SK-N-SH (cell line): ENCODE measurements at regions not wholly inside any gene's neighbourhood (a gene's known extent, or its start where the extent isn't known, plus 50 kb on each side); places are given as distances from the start of the nearest gene placed in this dataset.

Experiments
- CTCF ChIA-PET: fragments of 300-600, 350-600 bp; formaldehyde crosslinking; extraction: SDS; loops from one replicate; lab custom pipeline; 2021; lab: Yijun Ruan, JAX
- POLR2A ChIA-PET: fragments of 350-600 bp; sonication (Branson Sonifier 250); formaldehyde crosslinking; extraction: SDS; loops from one replicate; lab custom pipeline; 2020; ENCODE audit warnings: antibody characterized with exemption, inconsistent platforms; lab: Yijun Ruan, JAX
- DNase-seq: peaks from one replicate; pipeline ENCODE4 v3.0.0; 2012
- H2AFZ ChIP-seq: fragments of 200-600 bp; sonication (generic); 2 replicates; pipeline ENCODE4 v1.8.1; 2016; ENCODE audit warnings: antibody characterized with exemption, mild to moderate bottlenecking, low read depth
- H3F3A ChIP-seq: fragments of 200-600 bp; sonication (generic); replicated peaks from 2 replicates; pipeline ENCODE3; 2016; ENCODE audit warnings: antibody characterized with exemption, mild to moderate bottlenecking; ENCODE audit not compliant: insufficient read depth
- H3K27ac ChIP-seq, 2 experiments: fragments of 200-500 bp in 1 of 2; fragments of 200-600 bp in 1 of 2; sonication (Bioruptor generic) in 1 of 2; sonication (generic), shearing (Covaris generic) in 1 of 2; 2 replicates each; pipeline versions ENCODE4 v1.5.1 to v1.6.1; 2014 to 2016; ENCODE audit warnings: low read depth in 2 of 2, inconsistent platforms in 1 of 2, low read length in 1 of 2, mild to moderate bottlenecking in 1 of 2, mixed read lengths in 1 of 2
- H3K27me3 ChIP-seq: fragments of 200-600 bp; sonication (generic), shearing (Covaris generic); 2 replicates; pipeline ENCODE4 v1.6.1; 2016; ENCODE audit warnings: mixed run types; ENCODE audit not compliant: insufficient read depth
- H3K36me3 ChIP-seq, 2 experiments: fragments of 200-500 bp in 1 of 2; fragments of 200-600 bp in 1 of 2; sonication (Bioruptor generic) in 1 of 2; sonication (generic) in 1 of 2; replicated peaks in 1 of 2; 2 replicates each; pipeline versions ENCODE3 to v1.5.1; 2014 to 2016; ENCODE audit warnings: low read length in 1 of 2, mild to moderate bottlenecking in 1 of 2; ENCODE audit not compliant: insufficient read depth in 2 of 2, control insufficient read depth in 1 of 2
- H3K4me1 ChIP-seq, 2 experiments: fragments of 200-500 bp in 1 of 2; fragments of 200-600 bp in 1 of 2; sonication (Bioruptor generic) in 1 of 2; sonication (generic), shearing (Covaris generic) in 1 of 2; 2 replicates each; pipeline versions ENCODE4 v1.5.1 to v1.6.1; 2014 to 2016; ENCODE audit warnings: low read depth in 1 of 2, low read length in 1 of 2, mixed run types in 1 of 2; ENCODE audit not compliant: insufficient read depth in 2 of 2, control insufficient read depth in 1 of 2
- H3K4me2 ChIP-seq: fragments of 200-600 bp; sonication (generic), shearing (Covaris generic); 2 replicates; pipeline ENCODE4 v1.6.1; 2017; ENCODE audit warnings: mixed run types
- H3K4me3 ChIP-seq, 2 experiments: fragments of 200-500 bp in 1 of 2; fragments of 200-600 bp in 1 of 2; sonication (Bioruptor generic) in 1 of 2; sonication (generic), shearing (Covaris generic) in 1 of 2; 2 replicates each; pipeline versions ENCODE4 v1.5.1 to v1.8.1; 2014 to 2016; ENCODE audit warnings: low read depth in 2 of 2, inconsistent platforms in 1 of 2, low read length in 1 of 2, mild to moderate bottlenecking in 1 of 2, mixed read lengths in 1 of 2, moderate library complexity in 1 of 2
- H3K79me2 ChIP-seq: fragments of 200-600 bp; sonication (generic); 2 replicates; pipeline ENCODE4 v1.8.1; 2017; ENCODE audit warnings: mild to moderate bottlenecking; ENCODE audit not compliant: insufficient read depth
- H3K9ac ChIP-seq: fragments of 200-600 bp; sonication (generic); 2 replicates; pipeline ENCODE4 v1.6.1; 2017; ENCODE audit warnings: mixed run types
- H3K9me2 ChIP-seq: fragments of 200-600 bp; sonication (generic); 2 replicates; pipeline ENCODE4 v1.6.1; 2017; ENCODE audit warnings: mixed run types
- H3K9me3 ChIP-seq: fragments of 200-600 bp; sonication (generic); 2 replicates; pipeline ENCODE4 v1.6.1; 2017; ENCODE audit warnings: mixed run types, mild to moderate bottlenecking, moderate library complexity
- H4K20me1 ChIP-seq: fragments of 200-600 bp; sonication (generic); 2 replicates; pipeline ENCODE4 v1.6.1; 2017; ENCODE audit warnings: mild to moderate bottlenecking, mixed run types; ENCODE audit not compliant: insufficient read depth
- CTCF ChIP-seq: fragments of 200-600 bp; sonication (generic); IDR thresholded peaks from 2 replicates; pipeline ENCODE4 v1.6.1; 2017; ENCODE audit warnings: antibody characterized with exemption, mild to moderate bottlenecking, moderate library complexity
- EP300 ChIP-seq, 2 experiments: IDR thresholded peaks; 2 replicates each; pipeline versions ENCODE4 v1.4.0 to v1.6.1; 2012; ENCODE audit warnings: borderline replicate concordance in 1 of 2, low read depth in 1 of 2, low read length in 1 of 2
- EZH2phosphoT487 ChIP-seq: fragments of 200-600 bp; sonication (generic); IDR thresholded peaks from 2 replicates; pipeline ENCODE4 v1.6.1; 2017; ENCODE audit warnings: low read depth, mixed run types, mild to moderate bottlenecking, antibody characterized with exemption, moderate library complexity, borderline replicate concordance
- FOXM1 ChIP-seq: IDR thresholded peaks from 2 replicates; pipeline ENCODE4 v1.4.0; 2012; ENCODE audit warnings: low read depth, mild to moderate bottlenecking
- MEF2A ChIP-seq: IDR thresholded peaks from 2 replicates; pipeline ENCODE4 v1.4.0; 2012; ENCODE audit warnings: low read depth, borderline replicate concordance
- NFIC ChIP-seq: IDR thresholded peaks from 2 replicates; pipeline ENCODE4 v1.4.0; 2012; ENCODE audit warnings: borderline replicate concordance
- NRF1 ChIP-seq: IDR thresholded peaks from 2 replicates; pipeline ENCODE4 v1.6.1; 2012; ENCODE audit warnings: low read depth, mild to moderate bottlenecking, low read length
- PBX3 ChIP-seq: IDR thresholded peaks from 2 replicates; pipeline ENCODE4; 2012
- POLR2AphosphoS5 ChIP-seq: IDR thresholded peaks from 2 replicates; pipeline ENCODE4 v1.6.1; 2012; ENCODE audit warnings: low read depth, low read length
- RCOR1 ChIP-seq: fragments of 150-350 bp; IDR thresholded peaks from 2 replicates; pipeline ENCODE4 v1.6.1; 2017; ENCODE audit warnings: antibody characterized with exemption, low read length
- RFX5 ChIP-seq: IDR thresholded peaks from 2 replicates; pipeline ENCODE4 v1.6.1; 2012; ENCODE audit warnings: mild to moderate bottlenecking, improper control_type of control experiment, low read length
- RXRA ChIP-seq: IDR thresholded peaks from 2 replicates; pipeline ENCODE4 v1.4.0; 2012; ENCODE audit warnings: low read depth, mild to moderate bottlenecking, borderline replicate concordance
- SIN3A ChIP-seq: IDR thresholded peaks from 2 replicates; pipeline ENCODE4 v1.6.1; 2012; ENCODE audit warnings: low read depth, mild to moderate bottlenecking, low read length, moderate library complexity, borderline replicate concordance
- TCF12 ChIP-seq: IDR thresholded peaks from 2 replicates; pipeline ENCODE4 v1.4.0; 2012
- USF2 ChIP-seq: fragments of 150-350 bp; IDR thresholded peaks from 2 replicates; pipeline ENCODE4 v1.6.1; 2017; ENCODE audit warnings: antibody characterized with exemption, low read length, low read depth, borderline replicate concordance
- ZBTB33 ChIP-seq: IDR thresholded peaks from 2 replicates; pipeline ENCODE4 v1.4.0; 2012; ENCODE audit warnings: low read depth, borderline replicate concordance
- WGBS: methylation state at CpG from one replicate; pipeline ENCODE4 v1.1.6; 2017; ENCODE audit warnings: low lambda C conversion rate; 5-methylcytosine and 5-hydroxymethylcytosine counted together

GRCh38 chr6:148074738-148075137 is 267.9 kb upstream of the SASH1 start:
- Histone ChIP-seq H3K79me2 (no peaks in the 10 kb centered on the region), H3K4me1 (no peaks in the 10 kb centered on the region), H3K9me3 (no peaks in the 10 kb centered on the region), H3K27me3 (no peaks in the 10 kb centered on the region), H2AFZ (no peak overlapping the region), H3K4me3 (no peak overlapping the region), H3K9ac (no peak overlapping the region), H3K27ac (no peak overlapping the region), H4K20me1 (no peaks in the 10 kb centered on the region), H3K9me2 (no peaks in the 10 kb centered on the region), H3K36me3 (no peaks in the 10 kb centered on the region), H3F3A (no peaks in the 10 kb centered on the region), H3K4me2 (no peak overlapping the region)
- no peak for DNase-seq
- ChIA-PET CTCF (no interaction called here), POLR2A (no interaction called here)
- TF ChIP-seq NRF1 (no peak), CTCF (no peak), EP300 (IDR thresholded peaks at IDR 0.05; ENCODE audit: borderline replicate concordance in 1 of 2, low read depth in 1 of 2, low read length in 1 of 2) (no peak), SIN3A (no peak), RXRA (no peak), POLR2AphosphoS5 (no peak), ZBTB33 (no peak), FOXM1 (no peak), RCOR1 (no peak), MEF2A (no peak), EZH2phosphoT487 (no peak), USF2 (no peak), RFX5 (no peak)
- WGBS, result 60% methylated on average over 5 of the region's 5 CpGs

GRCh38 chr6:148075352-148075751 is 267.3 kb upstream of the SASH1 start:
- CTCF ChIA-PET, result no interaction called here
- POLR2A ChIA-PET, result no interaction called here
- no peaks in the 10 kb centered on the region for H3K4me1 ChIP-seq
- TF ChIP-seq NFIC, result no peak
- no peak for TF ChIP-seq PBX3
- no peak for TF ChIP-seq TCF12
- no peaks in the 10 kb centered on the region for H4K20me1 ChIP-seq
- no peak overlapping the region for H3K4me2 ChIP-seq
- no peaks in the 10 kb centered on the region for H3K9me2 ChIP-seq
- no peak overlapping the region for H3K27ac ChIP-seq
- no peak overlapping the region for H3K4me3 ChIP-seq
- H3K79me2 ChIP-seq, result no peaks in the 10 kb centered on the region
- H3K27me3 ChIP-seq, result no peaks in the 10 kb centered on the region
- no peaks in the 10 kb centered on the region for H3K36me3 ChIP-seq
- H2AFZ ChIP-seq, result no peak overlapping the region
- H3K9me3 ChIP-seq, result no peaks in the 10 kb centered on the region
- no peak overlapping the region for H3K9ac ChIP-seq
- DNase-seq, result no peak
- no peaks in the 10 kb centered on the region for H3F3A ChIP-seq
